ENCODE measurements at regions not wholly inside any gene's neighbourhood (a gene's known extent, or its start where the extent isn't known, plus 50 kb on each side); places are given as distances from the start of the nearest gene placed in this dataset.
"Not testable (repeated sequence)": the region's sequence is repeated elsewhere in the genome, so short reads cannot be mapped to it uniquely, and the experiment has no call there.

- not testable (repeated sequence) for DNase-seq
Measured at GRCh38 chr9:2397875-2398274, 223.7 kb upstream of the VLDLR start.

- not testable (repeated sequence) for DNase-seq
Measured at GRCh38 chr9:2401746-2402145, 219.8 kb upstream of the VLDLR start.

DNA sequence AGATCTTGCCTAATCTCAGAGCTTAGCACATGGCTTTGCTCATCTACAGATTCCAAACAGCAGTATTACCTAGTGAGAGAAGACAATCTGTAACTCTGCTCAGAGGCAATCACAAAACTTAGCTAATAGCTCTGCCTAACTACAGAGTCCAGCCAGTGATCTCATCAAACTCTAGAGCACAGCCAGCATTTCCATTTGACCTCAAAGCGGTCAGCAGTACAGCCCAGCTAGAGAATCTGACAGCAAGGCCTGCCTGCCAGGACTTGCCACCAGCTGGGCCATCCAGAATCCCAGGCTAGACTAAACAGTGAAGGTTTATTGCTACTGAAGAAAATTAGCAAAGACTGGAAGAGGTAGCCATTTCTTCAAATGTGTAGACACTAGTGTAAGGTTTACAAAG is 217.9 kb upstream of the VLDLR start:
- no peak for DNase-seq

DNA sequence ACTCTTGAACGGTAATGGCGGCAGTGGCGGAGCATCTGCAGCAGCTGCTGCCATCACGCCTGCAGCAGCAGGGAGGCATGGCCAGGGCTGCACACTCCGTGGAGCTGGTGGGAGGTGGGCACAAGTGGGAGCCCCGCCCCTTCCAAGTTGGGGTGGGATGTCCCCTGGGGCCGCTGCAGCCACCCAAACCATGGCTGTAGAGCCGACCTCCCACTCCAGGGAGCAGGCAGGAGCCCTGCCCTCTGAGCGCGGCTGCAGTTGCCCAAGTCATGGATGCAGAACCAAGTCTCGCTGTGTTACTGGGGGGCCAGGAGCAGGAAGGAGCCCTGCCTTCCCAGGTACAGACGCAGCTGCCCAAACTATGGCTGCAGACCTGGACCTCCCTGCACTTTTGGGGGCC is 215.3 kb upstream of the VLDLR start:
- no peak for DNase-seq

DNA sequence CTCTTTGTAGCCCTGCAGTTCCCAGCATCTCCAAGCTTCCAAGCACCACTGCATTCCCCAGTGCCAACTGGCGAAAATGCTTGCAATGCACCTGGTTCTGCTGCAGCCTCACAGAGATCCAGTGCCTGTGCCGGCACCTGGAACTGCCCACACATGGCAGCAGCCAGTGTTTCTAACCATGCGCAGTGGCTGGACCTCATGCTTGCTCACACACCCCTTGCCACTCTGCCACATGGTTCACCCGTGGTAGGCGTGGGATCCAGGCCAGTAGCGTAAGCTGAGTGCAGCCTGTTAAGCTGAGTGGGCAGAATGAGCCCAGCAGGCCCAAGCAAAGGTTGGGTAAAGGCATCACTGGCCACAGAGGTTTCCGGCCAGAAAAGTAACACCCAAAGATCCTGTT is 214.1 kb upstream of the VLDLR start:
- no peak for DNase-seq

DNA sequence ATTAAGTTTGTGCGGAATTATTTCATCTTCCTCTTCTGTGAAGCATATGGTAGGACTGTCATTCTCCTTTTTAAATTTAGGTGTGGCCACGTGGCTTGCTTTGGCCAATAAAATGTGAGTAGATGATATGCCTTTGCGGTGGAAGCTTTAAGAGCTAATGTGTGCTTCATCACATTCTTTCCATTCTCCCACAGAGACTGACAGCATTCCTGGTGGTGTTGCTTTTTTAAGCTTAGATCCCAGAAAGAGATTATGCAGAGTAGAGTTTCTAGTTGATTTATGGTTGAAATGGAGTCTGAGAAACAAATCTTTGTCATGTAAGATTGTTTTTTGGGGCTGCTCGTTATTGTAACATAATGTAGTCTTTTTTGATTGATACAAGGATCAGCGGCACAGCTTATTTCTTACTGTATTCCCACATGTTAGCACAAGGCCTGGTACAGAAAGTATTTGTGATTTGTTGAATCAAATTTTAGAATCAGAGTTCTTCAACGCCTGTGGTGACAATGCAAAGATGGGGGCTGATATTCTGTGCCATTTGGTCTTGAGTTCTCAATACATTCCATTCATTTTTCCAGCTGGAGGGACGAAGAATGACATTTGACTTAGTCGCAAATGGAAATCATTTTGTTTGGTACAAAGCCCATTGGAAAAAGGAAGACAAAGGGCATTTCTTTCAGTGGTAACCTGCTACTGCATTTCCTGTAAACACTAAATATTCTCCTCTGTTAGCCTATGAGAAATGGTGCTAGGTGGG is 209.9 kb upstream of the VLDLR start:
- DNase-seq = no peak

GRCh38 chr9:2413160-2413805 is 208.3 kb upstream of the VLDLR start:
- DNase-seq = no peak

DNA sequence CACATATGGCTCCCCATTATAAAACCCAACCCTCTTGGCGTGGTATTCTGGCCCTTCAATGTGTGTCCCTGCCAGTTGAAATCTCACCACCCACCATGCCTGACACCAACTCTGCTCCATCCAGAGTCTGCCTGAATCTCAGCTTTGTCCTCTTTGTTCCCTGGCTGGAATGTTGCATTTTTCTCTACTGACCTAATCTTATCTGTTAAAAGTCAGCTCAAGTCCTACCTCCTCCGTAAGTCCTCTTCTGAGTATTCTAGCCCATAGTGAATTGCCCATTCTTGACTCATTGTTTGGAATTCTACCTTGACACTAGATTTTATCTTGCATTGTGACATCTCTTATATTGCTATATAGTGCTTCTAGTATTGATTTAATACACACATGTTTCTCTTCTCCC is 207.1 kb upstream of the VLDLR start:
- no peak for DNase-seq

- no peak for DNase-seq
Measured at GRCh38 chr9:2415326-2415725, 206.3 kb upstream of the VLDLR start.

- DNase-seq = no peak
Measured at GRCh38 chr9:2417730-2418129, 203.9 kb upstream of the VLDLR start.

DNA sequence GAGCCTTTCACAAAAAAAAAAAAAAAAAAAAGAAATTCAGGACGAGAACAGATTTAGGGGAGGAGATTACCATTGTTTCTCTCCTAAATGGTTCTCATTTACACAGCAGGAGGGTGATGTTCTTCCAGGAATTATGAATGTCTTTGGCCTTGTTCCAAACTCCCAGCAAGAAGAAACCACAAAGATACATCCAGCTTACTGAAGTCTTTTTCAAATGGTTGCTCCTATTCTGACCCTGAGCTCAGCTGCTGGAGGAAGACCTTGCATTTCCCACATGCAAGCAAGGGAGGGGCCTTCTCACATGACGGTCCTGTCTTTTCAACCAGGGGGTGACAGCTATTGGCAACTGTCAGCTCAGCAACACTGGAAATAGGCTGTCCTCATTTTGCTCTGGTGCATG is 203.0 kb upstream of the VLDLR start:
- peak; percentile 34 for DNase-seq

DNA sequence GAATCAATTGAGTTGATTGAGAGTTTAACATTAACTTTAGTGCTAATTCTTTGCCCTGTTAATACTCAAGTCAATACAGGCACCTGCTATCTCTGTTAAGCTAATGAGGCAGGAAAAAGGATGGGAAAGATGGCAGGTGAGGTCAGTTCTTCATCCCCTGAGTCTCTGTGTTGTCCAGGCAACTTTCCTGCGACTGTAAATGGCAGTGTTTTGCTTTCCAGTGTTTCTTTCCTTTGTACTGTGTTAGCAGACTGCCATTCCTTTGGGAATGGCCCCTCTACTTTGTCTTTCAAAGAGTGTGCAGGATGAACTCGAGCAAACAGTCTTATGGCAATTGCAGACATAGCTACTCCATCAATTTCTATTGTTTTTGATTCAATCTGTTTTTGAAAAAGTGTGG is 202.2 kb upstream of the VLDLR start:
- DNase-seq = no peak

DNA sequence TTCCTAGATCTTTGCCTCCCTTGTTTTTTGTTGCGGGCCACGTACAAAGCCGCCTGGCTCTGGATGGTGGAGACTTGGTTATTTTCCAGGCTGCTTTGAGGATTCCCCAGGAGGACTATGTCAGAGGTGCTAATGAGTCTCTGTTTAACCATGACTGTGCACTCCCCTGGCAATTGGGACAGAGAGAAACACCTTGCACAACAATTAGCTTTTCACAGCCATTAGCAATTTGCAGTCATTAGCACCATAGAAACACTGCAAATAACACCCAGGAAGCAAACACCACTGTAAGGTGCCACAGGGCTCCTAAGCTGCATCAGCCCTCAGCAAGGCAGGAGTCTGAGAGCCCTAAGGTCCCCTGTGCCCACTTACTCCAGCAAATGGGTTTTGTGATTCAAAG is 201.0 kb upstream of the VLDLR start:
- no peak for DNase-seq

- no peak for DNase-seq
Measured at GRCh38 chr9:2424619-2425033, 197.0 kb upstream of the VLDLR start.

GRCh38 chr9:2425676-2426075 is 195.9 kb upstream of the VLDLR start:
- no peak for DNase-seq

- peak; percentile 5 for DNase-seq
Measured at GRCh38 chr9:2427120-2427891, 194.3 kb upstream of the VLDLR start.

- DNase-seq = no peak
Measured at GRCh38 chr9:2439957-2440356, 181.6 kb upstream of the VLDLR start.

- DNase-seq = not testable (repeated sequence)
Measured at GRCh38 chr9:2443933-2444332, 177.7 kb upstream of the VLDLR start.

DNA sequence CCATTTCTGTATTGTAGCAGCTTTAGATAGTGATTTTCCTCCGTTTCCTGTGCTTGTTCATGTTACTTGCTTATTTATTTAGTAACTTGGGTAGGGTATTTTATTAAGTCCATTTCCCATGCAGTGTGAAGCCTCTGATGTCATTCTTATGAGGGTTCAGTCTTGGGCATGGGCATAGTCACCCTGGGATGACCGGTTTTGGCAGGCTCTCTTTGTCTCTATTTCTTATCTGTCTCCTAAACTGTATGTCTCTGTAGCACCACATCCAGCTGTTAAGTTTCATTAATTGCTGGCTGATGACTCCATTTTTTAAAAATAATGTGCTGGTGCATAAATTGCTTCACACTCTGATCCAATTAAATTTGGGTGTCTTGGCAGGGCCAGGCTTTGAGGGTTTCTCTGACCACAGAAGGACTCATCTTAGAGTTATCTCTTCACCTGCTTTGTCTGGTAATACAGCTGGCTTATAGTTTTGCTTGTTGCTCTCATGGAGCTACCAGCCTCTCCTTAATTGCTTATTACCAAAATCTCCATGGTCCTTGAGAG is 173.3 kb upstream of the VLDLR start:
- DNase-seq = no peak

GRCh38 chr9:2453106-2453505 is 168.5 kb upstream of the VLDLR start:
- no peak for DNase-seq

DNA sequence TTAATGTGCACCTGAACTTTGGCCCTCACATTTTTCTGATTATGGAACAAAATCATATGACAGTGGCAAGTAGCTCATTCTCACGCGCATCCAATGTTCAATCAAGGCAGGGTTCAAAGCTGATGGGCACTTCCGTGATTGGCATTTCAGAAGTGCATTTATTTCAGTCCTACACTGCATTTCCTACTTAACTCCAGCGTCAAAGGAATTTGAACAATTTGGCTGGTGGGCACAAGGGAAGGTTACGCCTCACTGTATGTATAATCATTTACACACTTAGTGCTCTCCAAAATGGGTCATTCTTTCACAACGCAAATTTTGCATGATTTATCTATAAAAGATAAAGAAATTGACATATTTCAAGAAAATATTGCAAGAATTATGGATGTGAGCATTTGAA is 167.9 kb upstream of the VLDLR start:
- no peak for DNase-seq

GRCh38 chr9:2459756-2460155 is 161.8 kb upstream of the VLDLR start:
- no peak for DNase-seq

DNA sequence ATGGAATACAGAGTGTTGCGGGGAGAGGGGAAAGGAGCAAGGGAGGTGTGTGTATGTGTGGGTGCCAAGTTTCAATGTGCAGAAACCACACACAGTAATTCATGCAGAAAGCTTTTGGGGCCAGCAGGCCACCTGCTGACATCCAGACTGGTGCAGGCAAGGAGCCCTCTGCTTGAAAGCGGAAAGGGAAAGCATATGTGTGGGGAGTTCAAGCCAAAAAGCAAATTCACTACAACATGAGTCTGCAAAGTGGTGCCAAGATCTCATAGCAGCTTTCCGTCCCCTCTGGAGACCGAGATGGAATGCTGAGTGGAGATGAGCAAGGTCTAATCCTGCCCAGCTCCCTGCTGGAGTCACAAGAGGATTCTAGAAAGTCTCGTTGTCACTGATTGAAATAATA is 159.7 kb upstream of the VLDLR start:
- DNase-seq = no peak

DNA sequence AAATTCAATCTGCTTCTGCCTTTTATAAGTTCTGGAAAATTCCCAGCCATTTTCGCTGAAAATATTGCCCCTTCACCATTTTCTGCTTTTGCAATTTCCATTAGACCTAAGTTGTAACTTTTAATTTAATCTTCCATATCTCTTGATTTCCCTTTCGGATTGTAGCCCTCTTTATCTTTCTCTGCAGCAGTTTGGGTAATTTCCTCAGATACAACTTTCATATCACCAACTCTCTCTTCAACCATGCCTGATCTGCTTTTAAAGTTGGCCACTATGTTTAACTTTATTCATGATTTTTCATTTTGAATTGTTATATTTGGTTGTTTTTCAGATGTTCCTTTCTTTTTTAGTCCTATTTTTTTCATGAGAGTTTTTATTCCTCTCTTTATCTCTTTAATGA is 157.0 kb upstream of the VLDLR start:
- no peak for DNase-seq

Measured in NCI-H1105 (cell line).